Small intestine (tissue), 7 donors: ENCODE measurements at regions not wholly inside any gene's neighbourhood (a gene's known extent, or its start where the extent isn't known, plus 50 kb on each side); places are given as distances from the start of the nearest gene placed in this dataset.
"Not testable (repeated sequence)": the region's sequence is repeated elsewhere in the genome, so short reads cannot be mapped to it uniquely, and the experiment has no call there.

Experiments
- DNase-seq, 2 donors: peaks; one replicate each; pipeline versions ENCODE4 v3.0.0 to v3.0.0-alpha.2; 2013
- FAIRE-seq: peaks from 2 replicates; lab custom pipeline; 2012; peaks lifted over from hg19 to GRCh38; lab: Jason Lieb, UNC
- H3K27ac ChIP-seq, 3 donors: one replicate each; pipeline ENCODE4 v1.5.1; 2013; ENCODE audit warnings: low read length in 2 of 3, mild to moderate bottlenecking in 2 of 3, control low read depth in 1 of 3, inconsistent platforms in 1 of 3, low read depth in 1 of 3, moderate library complexity in 1 of 3
- H3K27me3 ChIP-seq, 3 donors: one replicate each; pipeline ENCODE4 v1.6.1; 2013; ENCODE audit warnings: low read length in 3 of 3, inconsistent platforms in 1 of 3; ENCODE audit not compliant: control insufficient read depth in 3 of 3, insufficient read depth in 3 of 3
- H3K36me3 ChIP-seq, 3 donors: one replicate each; pipeline ENCODE4 v1.6.1; 2013; ENCODE audit warnings: low read length in 3 of 3, inconsistent platforms in 1 of 3, low read depth in 1 of 3, mild to moderate bottlenecking in 1 of 3, moderate library complexity in 1 of 3; ENCODE audit not compliant: control insufficient read depth in 3 of 3, insufficient read depth in 2 of 3
- H3K4me1 ChIP-seq, 3 donors: one replicate each; pipeline ENCODE4 v1.6.1; 2013; ENCODE audit warnings: low read length in 2 of 3, inconsistent platforms in 1 of 3, low read depth in 1 of 3, mild to moderate bottlenecking in 1 of 3, moderate library complexity in 1 of 3; ENCODE audit not compliant: control insufficient read depth in 3 of 3, insufficient read depth in 2 of 3
- H3K4me3 ChIP-seq, 3 donors: one replicate each; pipeline ENCODE4 v1.5.1; 2013; ENCODE audit warnings: low read length in 3 of 3, control low read depth in 1 of 3, inconsistent platforms in 1 of 3, low read depth in 1 of 3, mild to moderate bottlenecking in 1 of 3, moderate library complexity in 1 of 3
- H3K9me3 ChIP-seq, 2 donors: one replicate each; pipeline ENCODE4 v1.6.1; 2013; ENCODE audit warnings: low read depth in 1 of 2, low read length in 1 of 2; ENCODE audit not compliant: control insufficient read depth in 2 of 2, insufficient read depth in 1 of 2
- WGBS, 3 donors: extraction: QIAGEN DNeasy Blood & Tissue Kit; methylation state at CpG; one replicate each; pipeline ENCODE4 v1.1.7; 2013; 5-methylcytosine and 5-hydroxymethylcytosine counted together
- donor health status: healthy with polysubstance abuse.
- donor health status: control.
- donor health status: control.
- donor health status: Bipolar disorder and iron deficiency.
- donor health status: healthy.

GRCh38 chr5:91493086-91493485 lies 110.0 kb upstream of the ARRDC3 start:
- H3K9me3 ChIP-seq, result no peaks in the 10 kb centered on the region
- 36 to 59% (median 52%) methylated on average over 1 of the region's 1 CpG for WGBS, 3 donors
- no peak overlapping the region for H3K4me3 ChIP-seq
- no peak overlapping the region for H3K27ac ChIP-seq
- no peaks in the 10 kb centered on the region for H3K4me1 ChIP-seq
- DNase-seq (no peak), FAIRE-seq (no peak)
- no peaks in the 10 kb centered on the region for H3K36me3 ChIP-seq
- no peaks in the 10 kb centered on the region for H3K27me3 ChIP-seq

GRCh38 chr5:91491229-91491628 lies 108.1 kb upstream of the ARRDC3 start:
- Histone ChIP-seq H3K4me3 (no peak overlapping the region), H3K36me3 (no peaks in the 10 kb centered on the region), H3K9me3 (no peaks in the 10 kb centered on the region), H3K27me3 (no peaks in the 10 kb centered on the region), H3K4me1 (no peaks in the 10 kb centered on the region), H3K27ac (no peak overlapping the region)
- DNase-seq (no peak), FAIRE-seq (no peak)
- WGBS, 3 donors, result 65 to 66% (median 66%) methylated on average over 2 of the region's 2 CpGs

- Histone ChIP-seq H3K4me1 (no peaks in the 10 kb centered on the region), H3K27me3 (no peaks in the 10 kb centered on the region), H3K36me3 (no peaks in the 10 kb centered on the region), H3K27ac (no peak overlapping the region), H3K9me3 (no peaks in the 10 kb centered on the region), H3K4me3 (no peak overlapping the region)
- FAIRE-seq, result no peak
- 66 to 77% (median 68%) methylated on average over 3 of the region's 3 CpGs for WGBS, 3 donors
- no peak for DNase-seq
These were observed 107.2 kb upstream of the ARRDC3 start for GRCh38 chr5:91490316-91490715.

- H3K4me1 ChIP-seq, result no peaks in the 10 kb centered on the region
- H3K27me3 ChIP-seq, result no peaks in the 10 kb centered on the region
- H3K27ac ChIP-seq, result no peak overlapping the region
- FAIRE-seq (no peak), DNase-seq (no peak)
- H3K9me3 ChIP-seq, result no peaks in the 10 kb centered on the region
- no peaks in the 10 kb centered on the region for H3K36me3 ChIP-seq
- H3K4me3 ChIP-seq, result no peak overlapping the region
- WGBS, 3 donors, result 51 to 69% (median 58%) methylated on average over 2 of the region's 2 CpGs
These were observed 104.3 kb upstream of the ARRDC3 start for GRCh38 chr5:91487420-91487819.

- DNase-seq, result no peak
- WGBS, 3 donors, result 53 to 69% (median 62%) methylated on average over 2 of the region's 2 CpGs
These were observed 103.5 kb upstream of the ARRDC3 start for GRCh38 chr5:91486638-91487037.

GRCh38 chr5:91484662-91485061 lies 101.5 kb upstream of the ARRDC3 start:
- no peaks in the 10 kb centered on the region for H3K36me3 ChIP-seq
- H3K9me3 ChIP-seq, result no peaks in the 10 kb centered on the region
- no peaks in the 10 kb centered on the region for H3K4me1 ChIP-seq
- DNase-seq (no peak), FAIRE-seq (no peak)
- H3K27ac ChIP-seq, result no peak overlapping the region
- H3K27me3 ChIP-seq, result no peaks in the 10 kb centered on the region
- no peak overlapping the region for H3K4me3 ChIP-seq

More at GRCh38 chr5:91486638-91487037, 103.5 kb upstream of the ARRDC3 start:
- no peak for FAIRE-seq
- Histone ChIP-seq H3K4me3 (no peak overlapping the region), H3K27me3 (no peaks in the 10 kb centered on the region), H3K4me1 (no peaks in the 10 kb centered on the region), H3K27ac (no peak overlapping the region), H3K36me3 (no peaks in the 10 kb centered on the region), H3K9me3 (no peaks in the 10 kb centered on the region)

- FAIRE-seq, H3K4me3 ChIP-seq, H3K27ac ChIP-seq, DNase-seq, H3K27me3 ChIP-seq, H3K36me3 ChIP-seq, H3K9me3 ChIP-seq, H3K4me1 ChIP-seq: not testable (repeated sequence)
- WGBS, 3 donors, result 32 to 51% (median 48%) methylated on average over 2 of the region's 2 CpGs
These were observed 96.3 kb upstream of the ARRDC3 start for GRCh38 chr5:91479376-91479775.

GRCh38 chr5:91478096-91478495 lies 95.0 kb upstream of the ARRDC3 start:
- no peaks in the 10 kb centered on the region for H3K27me3 ChIP-seq
- H3K4me1 ChIP-seq, result no peaks in the 10 kb centered on the region
- DNase-seq, result no peak
- no peak for FAIRE-seq
- no peak overlapping the region for H3K4me3 ChIP-seq
- H3K9me3 ChIP-seq, result no peaks in the 10 kb centered on the region
- 77 to 86% (median 79%) methylated on average over 2 of the region's 2 CpGs for WGBS, 3 donors
- H3K27ac ChIP-seq, result no peak overlapping the region
- no peaks in the 10 kb centered on the region for H3K36me3 ChIP-seq

GRCh38 chr5:91477408-91477807 lies 94.3 kb upstream of the ARRDC3 start:
- Histone ChIP-seq H3K9me3 (no peaks in the 10 kb centered on the region), H3K27ac (no peak overlapping the region), H3K36me3 (no peaks in the 10 kb centered on the region), H3K27me3 (no peaks in the 10 kb centered on the region), H3K4me1 (no peaks in the 10 kb centered on the region), H3K4me3 (no peak overlapping the region)
- no peak for FAIRE-seq
- 88 to 89% (median 89%) methylated on average over 3 of the region's 3 CpGs for WGBS, 3 donors
- no peak for DNase-seq
